Calu3 (cell line): ENCODE measurements at regions not wholly inside any gene's neighbourhood (a gene's known extent, or its start where the extent isn't known, plus 50 kb on each side); places are given as distances from the start of the nearest gene placed in this dataset.

Experiments
- BruUV-seq: library from RNA; stranded (reverse); fragments of 400-500 nt; replicated peaks from 2 replicates; lab custom pipeline; 2021; lab: Mats Ljungman, UMichigan
- CTCF ChIA-PET: fragments of 300-600 bp; sonication (Branson Sonifier 250); formaldehyde crosslinking; loops from one replicate; lab custom pipeline; 2022; ENCODE audit warnings: antibody characterized with exemption; lab: Charles Lee
- DNase-seq: peaks from one replicate; pipeline ENCODE4 v3.0.0; 2022
- H3K27ac Mint-ChIP-seq: one replicate; pipeline ENCODE4 v1.8.0; 2022; ENCODE audit warnings: mixed read lengths; ENCODE audit not compliant: unreplicated experiment
- H3K27me3 Mint-ChIP-seq: one replicate; pipeline ENCODE4 v1.8.0; 2022; ENCODE audit warnings: mixed read lengths; ENCODE audit not compliant: unreplicated experiment
- H3K36me3 Mint-ChIP-seq: one replicate; pipeline ENCODE4 v1.8.0; 2022; ENCODE audit warnings: mild to moderate bottlenecking, moderate library complexity, mixed read lengths; ENCODE audit not compliant: insufficient read depth, unreplicated experiment
- H3K4me1 Mint-ChIP-seq: one replicate; pipeline ENCODE4 v1.8.0; 2022; ENCODE audit warnings: mild to moderate bottlenecking, low read depth, mixed read lengths; ENCODE audit not compliant: unreplicated experiment
- H3K4me3 Mint-ChIP-seq: one replicate; pipeline ENCODE4 v1.8.0; 2022; ENCODE audit warnings: mild to moderate bottlenecking, low read depth, moderate library complexity, mixed read lengths; ENCODE audit not compliant: unreplicated experiment
- H3K9me3 Mint-ChIP-seq: one replicate; pipeline ENCODE4 v1.8.0; 2022; ENCODE audit warnings: low read depth, mixed read lengths; ENCODE audit not compliant: unreplicated experiment
- CTCF ChIP-seq: fragments of 200-600 bp; IDR thresholded peaks from one replicate; pipeline ENCODE4 v1.8.0; 2022; ENCODE audit warnings: antibody characterized with exemption; ENCODE audit not compliant: unreplicated experiment
- intact Hi-C: fragments of 100-400 bp; cut with micrococcal nuclease; formaldehyde crosslinking; loops from one replicate; pipeline ENCODE4 v1.10.0; 2022; ENCODE audit not compliant: unreplicated experiment

DNA sequence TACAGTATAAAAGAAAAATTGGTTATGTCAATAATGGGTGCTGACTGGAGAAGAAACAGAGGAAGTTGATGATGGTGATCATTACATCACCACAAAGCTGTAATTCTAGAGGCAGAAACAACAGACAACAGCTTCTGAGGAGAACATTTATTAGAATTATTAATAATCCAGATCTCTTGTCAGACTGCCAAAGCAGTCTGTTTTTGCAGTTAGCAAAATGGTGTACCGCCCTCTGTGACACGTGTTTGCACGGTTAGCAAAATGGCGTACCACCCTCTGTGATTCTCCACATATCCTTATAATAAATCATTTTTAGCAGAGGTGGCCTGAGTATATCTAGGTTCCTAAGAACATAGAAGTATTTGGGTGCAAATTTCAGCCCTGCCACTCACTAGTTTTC is 154.0 kb upstream of the TENT5D start:
- CTCF ChIA-PET = no interaction called here
- H3K27ac Mint-ChIP-seq = no peak overlapping the region
- intact Hi-C loops = no loop called here
- no peak for DNase-seq
- H3K27me3 Mint-ChIP-seq = no peaks in the 10 kb centered on the region
- H3K4me1 Mint-ChIP-seq = no peaks in the 10 kb centered on the region
- no TSS peak for BruUV-seq
- no peaks in the 10 kb centered on the region for H3K9me3 Mint-ChIP-seq
- no peak for TF ChIP-seq CTCF
- no peaks in the 10 kb centered on the region for H3K36me3 Mint-ChIP-seq
- no peak overlapping the region for H3K4me3 Mint-ChIP-seq

- no peak for TF ChIP-seq CTCF
- CTCF ChIA-PET = no interaction called here
- H3K9me3 Mint-ChIP-seq = no peaks in the 10 kb centered on the region
- no TSS peak for BruUV-seq
- no peak for DNase-seq
- no peak overlapping the region for H3K4me3 Mint-ChIP-seq
- intact Hi-C loops = no loop called here
- no peaks in the 10 kb centered on the region for H3K4me1 Mint-ChIP-seq
- H3K36me3 Mint-ChIP-seq = no peaks in the 10 kb centered on the region
- H3K27me3 Mint-ChIP-seq = no peaks in the 10 kb centered on the region
- no peak overlapping the region for H3K27ac Mint-ChIP-seq
Observed at GRCh38 chrX:80266979-80267378, 153.3 kb upstream of the TENT5D start.

DNA sequence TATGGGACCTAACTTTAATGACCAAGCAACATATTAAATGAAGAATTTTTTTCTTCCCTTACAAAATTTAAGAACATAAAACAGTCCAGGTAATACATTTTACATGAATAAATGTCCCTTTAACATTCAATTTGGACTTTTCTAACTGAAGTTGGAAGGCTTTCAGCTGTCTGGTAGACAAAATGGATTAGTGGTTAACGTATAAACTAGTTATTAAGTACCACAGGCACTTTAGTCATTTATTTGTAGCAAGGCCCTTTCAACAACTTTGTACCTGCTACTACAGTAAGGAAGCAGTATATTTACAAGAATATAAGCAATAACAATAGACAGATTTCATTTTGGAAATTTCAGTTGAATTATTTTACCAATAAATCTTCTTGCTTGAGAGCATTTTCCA is 152.5 kb upstream of the TENT5D start:
- H3K4me3 Mint-ChIP-seq = no peak overlapping the region
- DNase-seq = no peak
- H3K9me3 Mint-ChIP-seq = no peaks in the 10 kb centered on the region
- no peaks in the 10 kb centered on the region for H3K36me3 Mint-ChIP-seq
- CTCF ChIA-PET = no interaction called here
- BruUV-seq = no TSS peak
- no peaks in the 10 kb centered on the region for H3K27me3 Mint-ChIP-seq
- TF ChIP-seq CTCF = no peak
- H3K4me1 Mint-ChIP-seq = no peaks in the 10 kb centered on the region
- no peak overlapping the region for H3K27ac Mint-ChIP-seq
- intact Hi-C loops = no loop called here

DNA sequence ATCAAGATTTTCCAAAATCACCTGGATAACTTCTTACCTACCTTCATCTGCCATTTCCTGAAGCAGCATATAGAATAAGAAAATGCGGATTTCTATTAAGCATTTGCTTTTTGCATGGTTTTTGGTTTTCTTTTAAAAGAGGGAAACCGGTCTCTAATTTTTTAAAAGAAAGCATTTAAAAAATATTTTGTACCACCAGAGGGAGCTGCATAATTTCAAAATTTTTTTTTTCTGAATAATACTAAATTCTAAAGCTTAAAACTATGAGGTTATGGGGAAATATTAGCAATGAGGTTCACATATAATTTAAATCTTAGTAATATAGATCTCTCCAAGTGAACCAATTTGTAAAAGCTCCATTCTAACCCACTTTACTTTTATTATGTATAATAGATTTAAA is 137.7 kb upstream of the TENT5D start:
- CTCF ChIA-PET = no interaction called here
- H3K9me3 Mint-ChIP-seq = no peaks in the 10 kb centered on the region

More for the DNA sequence above, 137.7 kb upstream of the TENT5D start:
- intact Hi-C loops = loop anchor here (1.0 to 2.0 kb wide), 2 partner anchors 296 to 366 kb away; no protein-coding TSS in a partner anchor
- Mint-ChIP-seq H3K4me3 (no peak overlapping the region), H3K4me1 (no peaks in the 10 kb centered on the region), H3K27ac (no peak overlapping the region), H3K36me3 (no peaks in the 10 kb centered on the region), H3K27me3 (no peaks in the 10 kb centered on the region)
- TF ChIP-seq CTCF = no peak
- no peak for DNase-seq
- no TSS peak for BruUV-seq
